ENCODE measurements at regions not wholly inside any gene's neighbourhood (a gene's known extent, or its start where the extent isn't known, plus 50 kb on each side); places are given as distances from the start of the nearest gene placed in this dataset.

DNA sequence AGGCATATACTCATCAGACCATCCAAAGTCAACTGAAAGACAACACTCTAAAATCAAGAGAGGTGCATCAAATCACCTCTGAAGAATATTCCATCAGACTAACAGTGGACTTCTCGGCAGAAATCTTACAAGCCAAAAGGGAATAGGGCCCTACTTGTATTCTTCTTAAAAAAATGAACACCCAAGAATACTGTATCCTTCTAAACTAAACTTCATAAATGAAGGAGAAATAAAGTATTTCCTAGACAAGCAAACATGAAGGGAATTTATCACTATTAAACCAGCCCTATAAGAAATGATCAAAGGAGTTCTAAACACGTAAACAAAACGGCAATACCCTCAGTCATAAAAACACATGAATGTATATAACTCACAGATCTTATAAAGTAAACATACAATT lies 141.2 kb downstream of the CXXC4 start:
- TF ChIP-seq POLR2A (IDR thresholded peaks at IDR 0.05): no peak
- TF ChIP-seq, protein P1, sequence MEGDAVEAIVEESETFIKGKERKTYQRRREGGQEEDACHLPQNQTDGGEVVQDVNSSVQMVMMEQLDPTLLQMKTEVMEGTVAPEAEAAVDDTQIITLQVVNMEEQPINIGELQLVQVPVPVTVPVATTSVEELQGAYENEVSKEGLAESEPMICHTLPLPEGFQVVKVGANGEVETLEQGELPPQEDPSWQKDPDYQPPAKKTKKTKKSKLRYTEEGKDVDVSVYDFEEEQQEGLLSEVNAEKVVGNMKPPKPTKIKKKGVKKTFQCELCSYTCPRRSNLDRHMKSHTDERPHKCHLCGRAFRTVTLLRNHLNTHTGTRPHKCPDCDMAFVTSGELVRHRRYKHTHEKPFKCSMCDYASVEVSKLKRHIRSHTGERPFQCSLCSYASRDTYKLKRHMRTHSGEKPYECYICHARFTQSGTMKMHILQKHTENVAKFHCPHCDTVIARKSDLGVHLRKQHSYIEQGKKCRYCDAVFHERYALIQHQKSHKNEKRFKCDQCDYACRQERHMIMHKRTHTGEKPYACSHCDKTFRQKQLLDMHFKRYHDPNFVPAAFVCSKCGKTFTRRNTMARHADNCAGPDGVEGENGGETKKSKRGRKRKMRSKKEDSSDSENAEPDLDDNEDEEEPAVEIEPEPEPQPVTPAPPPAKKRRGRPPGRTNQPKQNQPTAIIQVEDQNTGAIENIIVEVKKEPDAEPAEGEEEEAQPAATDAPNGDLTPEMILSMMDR (IDR thresholded peaks at IDR 0.05): no peak
